CD4-positive, alpha-beta T cell treated with Interferon gamma for 1 hour (primary cell): ENCODE measurements at regions not wholly inside any gene's neighbourhood (a gene's known extent, or its start where the extent isn't known, plus 50 kb on each side); places are given as distances from the start of the nearest gene placed in this dataset.
"Not testable (repeated sequence)": the region's sequence is repeated elsewhere in the genome, so short reads cannot be mapped to it uniquely, and the experiment has no call there.

Experiments used
- DNase-seq: peaks from one replicate; pipeline ENCODE4 v3.0.0-alpha.2; 2020

- no peak for DNase-seq
Measured at GRCh38 chr5:147084702-147085101, 150.1 kb upstream of the STK32A start.

GRCh38 chr5:147085409-147085808, 149.4 kb upstream of the STK32A start:
- no peak for DNase-seq

DNA sequence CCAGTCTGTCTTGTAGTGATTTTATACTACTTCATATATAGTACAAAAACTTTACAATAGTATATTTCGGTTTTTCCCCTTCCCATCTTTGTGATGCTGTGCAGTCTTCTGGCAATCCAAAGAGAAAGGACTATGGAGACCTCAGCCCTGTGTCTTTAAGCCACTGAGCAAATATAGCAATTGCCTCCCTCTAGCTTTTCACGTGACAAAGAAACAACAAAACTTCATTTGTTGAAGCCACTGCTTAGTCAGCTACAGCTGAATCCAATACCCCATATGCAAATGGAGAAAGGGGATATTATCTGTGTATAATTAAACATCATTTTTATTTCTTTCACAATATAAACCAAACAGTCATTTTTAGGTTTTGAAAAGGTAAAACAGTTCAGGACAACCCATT, 142.8 kb upstream of the STK32A start:
- no peak for DNase-seq

DNA sequence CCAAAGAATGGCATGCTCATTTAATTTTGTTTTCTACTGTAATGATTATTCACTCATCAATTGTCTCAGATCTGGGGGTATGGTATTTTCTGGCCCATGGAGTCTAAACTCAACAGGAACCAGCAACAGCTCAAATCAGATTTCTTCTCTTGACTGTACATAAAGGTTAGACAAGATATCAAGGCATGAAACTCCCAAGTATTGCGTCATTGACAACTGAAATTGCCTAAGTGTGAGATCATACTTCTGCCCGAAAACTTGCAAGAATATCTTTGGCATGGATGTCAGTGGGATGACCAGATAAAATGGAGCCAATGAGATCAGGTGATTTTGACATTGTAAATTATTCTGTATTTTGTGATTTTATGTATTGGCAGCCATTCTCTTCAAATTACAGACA, 141.7 kb upstream of the STK32A start:
- DNase-seq = no peak

DNA sequence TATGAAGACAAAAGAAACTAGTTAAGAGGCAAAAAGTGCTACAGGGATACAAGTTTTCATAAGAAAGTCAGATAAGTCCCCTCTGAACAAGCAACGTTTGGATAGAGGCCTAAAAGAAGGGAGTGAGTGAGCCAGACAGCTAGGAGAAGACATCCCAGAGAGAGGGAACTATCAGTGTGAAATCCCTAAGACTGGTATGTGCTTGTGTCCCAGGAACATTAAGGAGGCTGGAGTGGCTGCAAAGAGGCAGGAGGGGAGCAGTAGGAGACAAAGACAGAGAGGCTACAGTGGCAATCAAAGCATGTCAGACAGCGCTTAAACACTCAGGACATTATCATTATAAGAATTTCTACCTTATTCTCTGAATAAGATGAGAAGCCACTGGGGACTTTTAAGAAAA, 139.1 kb upstream of the STK32A start:
- DNase-seq = no peak

GRCh38 chr5:147098233-147098790, 136.5 kb upstream of the STK32A start:
- no peak for DNase-seq

DNA sequence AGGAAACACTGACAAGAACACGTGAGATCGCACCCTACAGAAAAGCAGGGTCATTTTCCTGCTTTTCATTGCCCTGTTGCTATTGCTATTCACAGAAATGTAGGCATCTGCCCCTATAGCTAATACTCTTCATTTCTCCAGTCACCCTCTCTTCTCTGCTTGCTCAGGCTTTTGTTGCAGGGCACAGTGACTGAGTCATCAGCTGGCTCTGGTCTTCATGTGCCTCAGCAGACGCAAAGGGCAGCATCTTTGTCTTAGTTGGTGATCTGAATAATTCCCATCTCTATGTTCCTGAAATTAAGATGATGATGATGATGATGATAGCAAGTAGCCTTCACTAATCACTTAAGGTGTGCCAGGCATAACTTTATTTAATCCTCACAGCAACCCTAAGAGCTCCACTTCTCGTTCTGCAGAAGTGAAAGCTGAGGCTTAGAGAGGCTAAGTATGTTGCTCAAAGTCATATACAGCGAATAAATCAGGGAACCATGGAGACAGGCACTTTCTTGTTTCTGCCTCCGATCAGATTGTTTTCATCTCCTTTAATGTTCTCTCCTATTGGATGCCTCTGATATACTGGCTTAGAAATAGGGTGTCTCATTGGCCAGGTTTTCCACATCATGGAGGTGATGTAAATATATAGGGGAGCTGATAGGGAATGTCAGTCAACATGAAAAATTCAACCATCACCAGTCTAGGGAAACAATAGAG, 133.0 kb upstream of the STK32A start:
- no peak for DNase-seq

DNA sequence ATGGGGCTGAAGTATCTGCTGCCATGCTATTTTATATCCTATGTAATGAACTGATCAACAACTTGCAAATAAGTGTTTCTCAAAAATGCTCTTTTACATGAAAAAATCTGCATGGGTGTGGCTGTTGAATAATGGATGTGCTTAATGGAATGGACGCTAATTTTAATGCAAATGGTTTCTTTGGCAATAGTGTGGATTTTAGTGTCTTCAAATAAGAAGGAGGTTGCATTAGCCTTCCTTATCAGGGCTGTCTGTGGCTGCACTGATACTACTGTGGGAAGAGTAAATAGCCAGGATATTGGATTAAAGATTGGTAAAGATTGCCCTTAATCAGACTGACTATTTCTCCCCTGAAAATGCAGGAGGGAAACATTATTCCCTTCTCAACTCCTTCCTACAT, 121.9 kb upstream of the STK32A start:
- no peak for DNase-seq

- DNase-seq = no peak
Measured at GRCh38 chr5:147113967-147114366, 120.9 kb upstream of the STK32A start.

DNA sequence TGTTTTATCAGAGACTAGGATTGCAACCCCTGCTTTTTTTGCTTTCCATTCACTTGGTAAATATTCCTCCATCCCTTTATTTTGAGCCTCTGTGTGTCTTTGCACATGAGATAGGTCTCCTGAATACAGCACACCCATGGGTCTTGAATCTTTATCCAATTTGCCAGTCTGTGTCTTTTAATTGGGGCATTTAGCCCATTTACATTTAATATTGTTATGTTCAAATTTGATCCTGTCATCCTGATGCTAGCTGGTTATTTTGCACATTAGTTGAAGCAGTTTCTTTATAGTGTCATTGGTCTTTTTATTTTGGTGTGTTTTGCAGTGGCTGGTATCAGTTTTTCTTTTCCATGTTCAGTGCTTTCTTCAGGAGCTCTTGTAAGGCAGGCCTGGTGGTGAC, 95.1 kb upstream of the STK32A start:
- DNase-seq = not testable (repeated sequence)

GRCh38 chr5:147140558-147140957, 94.3 kb upstream of the STK32A start:
- no peak for DNase-seq

GRCh38 chr5:147141580-147141979, 93.2 kb upstream of the STK32A start:
- not testable (repeated sequence) for DNase-seq

DNA sequence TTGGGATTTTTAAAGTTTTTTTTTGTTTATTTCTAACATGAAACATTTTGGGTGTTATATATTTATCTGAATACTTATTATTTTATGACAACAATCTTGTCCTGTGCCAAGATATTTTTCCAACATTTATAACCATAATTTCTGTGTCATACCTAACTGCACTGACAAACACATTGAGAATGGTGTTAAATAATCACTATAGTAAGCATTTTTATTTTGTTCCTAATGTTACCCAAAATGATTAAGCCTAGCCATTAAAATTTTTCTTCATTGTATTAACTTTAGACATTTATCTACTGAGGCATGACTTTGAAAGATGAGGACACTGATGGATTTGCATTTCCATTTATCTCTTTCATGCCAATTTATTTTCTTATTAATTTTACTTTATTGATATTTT, 91.6 kb upstream of the STK32A start:
- DNase-seq = no peak

GRCh38 chr5:147145328-147145727, 89.5 kb upstream of the STK32A start:
- DNase-seq = no peak

DNA sequence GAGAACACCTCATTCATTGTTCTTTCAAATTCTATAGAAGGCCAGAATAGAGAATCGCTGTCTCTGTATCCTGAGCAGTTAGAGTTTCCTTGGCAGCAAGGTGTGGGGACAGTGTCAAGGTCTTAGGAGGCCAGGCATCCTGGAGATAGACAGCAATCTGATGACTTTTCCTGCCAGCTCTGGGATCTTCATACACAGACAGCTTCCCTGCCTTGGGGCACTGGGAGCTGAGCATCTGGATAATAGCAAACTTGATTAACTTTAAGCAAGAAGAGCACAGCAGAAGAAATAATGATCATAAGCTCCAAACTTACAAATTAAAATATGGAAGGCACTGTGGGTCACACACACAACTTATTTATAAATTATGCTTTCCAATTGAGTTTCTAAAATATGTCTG, 86.1 kb upstream of the STK32A start:
- DNase-seq = no peak

- no peak for DNase-seq
Measured at GRCh38 chr5:147152086-147152485, 82.7 kb upstream of the STK32A start.

DNA sequence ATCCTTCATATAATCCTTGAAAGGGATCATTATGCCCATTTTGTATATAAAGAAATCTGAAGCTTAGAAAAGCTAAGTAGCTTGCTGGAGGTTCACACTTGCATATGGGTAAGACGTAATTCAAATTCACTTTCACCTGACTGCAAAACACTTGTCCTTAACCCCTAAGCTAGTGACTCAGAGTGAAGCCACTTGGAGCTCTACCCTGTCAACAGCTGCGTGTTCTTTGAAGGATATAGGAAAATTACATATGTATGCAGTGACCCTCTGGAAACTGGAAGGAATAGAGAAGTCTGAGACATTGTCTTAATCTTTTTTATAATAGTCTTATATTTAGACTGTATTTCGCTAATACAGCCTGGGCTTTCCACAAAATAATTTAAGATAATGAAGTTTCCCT, 80.0 kb upstream of the STK32A start:
- no peak for DNase-seq

DNA sequence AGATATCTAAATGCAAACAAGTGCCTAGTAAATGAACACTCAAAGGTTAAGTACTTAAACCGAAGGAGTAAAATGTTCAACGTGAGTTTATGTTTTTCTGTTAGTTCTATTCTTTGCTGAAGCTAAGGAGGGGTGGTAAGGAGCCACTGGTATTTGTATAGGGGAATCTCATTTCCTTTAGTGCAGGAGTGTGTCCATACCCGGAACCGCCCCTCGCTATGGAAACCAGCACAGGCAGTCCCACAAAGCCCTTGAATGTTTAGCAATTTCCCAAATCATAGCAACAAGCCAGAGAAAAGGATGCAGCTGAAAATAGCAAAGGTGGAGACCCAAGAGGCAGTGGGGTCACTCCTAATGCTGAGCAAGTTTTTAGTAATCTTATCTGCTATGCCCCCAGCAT, 78.8 kb upstream of the STK32A start:
- no peak for DNase-seq

DNA sequence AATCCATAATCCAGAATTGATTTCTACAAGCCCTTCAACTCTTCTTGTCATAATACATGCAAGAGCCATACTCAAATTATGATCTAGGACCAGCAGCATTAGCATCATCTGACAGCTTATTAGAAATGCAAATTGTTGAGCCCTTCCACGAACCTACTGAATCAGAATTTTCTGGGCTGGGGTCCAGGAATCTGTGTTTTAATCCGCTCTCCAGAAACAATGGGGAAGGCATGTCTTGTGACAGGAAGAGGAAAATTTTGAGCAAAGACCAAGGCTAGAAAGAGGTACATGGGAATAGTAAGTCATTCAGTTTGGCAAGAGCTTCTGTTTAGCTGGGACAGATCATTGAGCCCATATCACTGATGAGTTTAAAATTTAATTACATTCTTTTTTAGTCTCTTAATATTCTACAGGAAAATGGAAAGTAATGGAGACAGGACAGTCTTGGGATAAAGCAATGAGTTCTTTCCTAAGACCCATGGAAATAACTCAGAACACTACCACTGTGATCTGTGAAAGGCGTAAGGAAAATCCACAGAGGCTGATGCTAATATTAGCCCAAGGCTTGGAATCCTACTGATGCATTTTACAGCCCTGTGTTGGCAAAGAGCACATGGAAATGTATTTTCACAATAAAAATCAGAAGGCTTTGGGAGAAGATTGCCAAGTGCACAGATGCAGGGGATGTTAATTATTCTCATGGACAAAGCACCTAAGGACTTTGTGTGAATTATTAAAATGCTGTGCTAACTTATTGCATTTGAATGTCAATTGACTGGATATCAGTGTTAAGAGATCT, 73.7 kb upstream of the STK32A start:
- DNase-seq = no peak

- DNase-seq = no peak
Measured at GRCh38 chr5:147162740-147163139, 72.1 kb upstream of the STK32A start.

GRCh38 chr5:147167529-147167928, 67.3 kb upstream of the STK32A start:
- DNase-seq = no peak

GRCh38 chr5:147168578-147169327, 66.1 kb upstream of the STK32A start:
- DNase-seq = no peak

- DNase-seq = no peak
Measured at GRCh38 chr5:147169399-147169798, 65.4 kb upstream of the STK32A start.

DNA sequence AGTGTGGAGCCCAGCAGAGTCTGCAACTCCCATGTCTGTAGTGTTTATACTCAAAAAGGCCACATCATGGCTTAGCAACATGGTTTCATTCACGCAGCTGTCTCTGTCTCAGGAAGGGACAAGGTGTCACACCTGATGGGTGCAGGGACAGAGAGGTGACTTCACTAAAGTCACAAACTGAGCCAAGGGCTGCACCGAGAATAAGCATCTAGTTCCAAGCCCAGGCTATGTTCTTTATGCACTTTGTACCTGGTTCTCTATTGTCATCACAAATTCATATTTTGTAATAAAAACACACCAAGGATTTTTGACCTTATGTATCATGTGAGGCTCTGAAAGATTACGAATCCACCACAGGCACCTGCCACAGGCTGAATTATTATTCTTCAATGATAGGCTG, 64.9 kb upstream of the STK32A start:
- DNase-seq = no peak
